GM10847 (cell line): ENCODE measurements at regions not wholly inside any gene's neighbourhood (a gene's known extent, or its start where the extent isn't known, plus 50 kb on each side); places are given as distances from the start of the nearest gene placed in this dataset.

Experiments used
- POLR2A ChIP-seq: IDR thresholded peaks from 2 replicates; pipeline ENCODE4 v1.6.1; 2011; ENCODE audit not compliant: insufficient read length; ENCODE audit errors: extremely low read depth

GRCh38 chr1:38115226-38115625, 68.6 kb upstream of the POU3F1 start:
- no peak for TF ChIP-seq POLR2A

GRCh38 chr1:38114241-38115026, 67.8 kb upstream of the POU3F1 start:
- no peak for TF ChIP-seq POLR2A

- TF ChIP-seq POLR2A = no peak
Measured at GRCh38 chr1:38113159-38113666, 66.6 kb upstream of the POU3F1 start.

GRCh38 chr1:38111589-38111988, 65.0 kb upstream of the POU3F1 start:
- TF ChIP-seq POLR2A = no peak

DNA sequence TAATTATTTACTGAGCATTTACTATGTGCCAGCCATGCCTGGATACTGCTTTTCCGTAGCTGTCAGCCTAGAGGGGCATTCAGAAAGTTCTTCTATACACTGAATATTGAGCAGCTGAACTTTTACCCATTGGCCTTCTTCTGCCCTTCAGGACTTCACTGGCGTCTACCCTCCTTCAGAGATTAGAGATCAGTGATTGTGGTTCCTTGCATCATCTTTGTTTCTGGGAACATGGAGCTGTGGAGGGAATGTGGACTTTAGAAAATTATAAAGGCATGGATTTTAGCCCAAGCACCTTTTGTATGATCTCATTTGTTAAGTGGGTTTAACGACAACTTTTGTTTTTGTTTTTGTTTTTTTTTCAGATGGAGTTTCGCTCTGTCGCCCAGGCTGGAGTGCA, 58.7 kb upstream of the POU3F1 start:
- TF ChIP-seq POLR2A = no peak

- TF ChIP-seq POLR2A = no peak
Measured at GRCh38 chr1:38102636-38103035, 56.0 kb upstream of the POU3F1 start.

DNA sequence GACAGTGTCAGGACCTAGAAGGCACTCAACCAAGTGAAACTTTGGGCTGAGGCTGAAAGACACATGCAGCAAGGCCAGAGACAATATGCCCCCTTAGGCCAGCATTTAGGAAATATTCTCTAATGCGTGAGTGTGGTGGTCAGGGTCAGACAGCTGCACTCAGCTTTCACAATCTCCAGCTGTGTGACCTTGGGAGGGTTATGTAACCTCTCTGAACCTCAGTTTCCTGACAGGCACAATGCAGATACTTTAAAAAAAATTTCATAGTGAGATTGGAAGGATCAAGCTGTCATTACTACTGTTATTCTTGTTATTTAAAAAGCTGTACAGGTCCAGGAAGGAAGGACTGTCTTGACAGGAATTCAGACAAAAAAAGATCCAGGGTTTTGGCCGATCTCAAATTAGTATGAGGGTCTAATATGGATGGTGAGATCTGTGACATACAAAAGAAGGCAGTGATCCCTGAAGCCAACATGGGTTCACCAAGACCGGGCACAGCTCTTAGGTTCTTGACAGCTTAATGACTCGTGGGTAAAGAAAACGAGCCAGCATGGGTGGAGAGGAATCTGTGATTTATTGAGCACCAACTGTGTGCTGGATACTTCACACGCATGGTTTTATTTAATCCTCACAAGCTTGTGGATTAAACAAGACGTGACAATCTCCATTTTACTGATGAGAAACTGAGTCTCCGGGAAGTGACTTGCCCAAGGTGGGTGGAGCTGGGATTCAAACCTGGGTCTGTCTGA, 54.6 kb upstream of the POU3F1 start:
- no peak for TF ChIP-seq POLR2A

DNA sequence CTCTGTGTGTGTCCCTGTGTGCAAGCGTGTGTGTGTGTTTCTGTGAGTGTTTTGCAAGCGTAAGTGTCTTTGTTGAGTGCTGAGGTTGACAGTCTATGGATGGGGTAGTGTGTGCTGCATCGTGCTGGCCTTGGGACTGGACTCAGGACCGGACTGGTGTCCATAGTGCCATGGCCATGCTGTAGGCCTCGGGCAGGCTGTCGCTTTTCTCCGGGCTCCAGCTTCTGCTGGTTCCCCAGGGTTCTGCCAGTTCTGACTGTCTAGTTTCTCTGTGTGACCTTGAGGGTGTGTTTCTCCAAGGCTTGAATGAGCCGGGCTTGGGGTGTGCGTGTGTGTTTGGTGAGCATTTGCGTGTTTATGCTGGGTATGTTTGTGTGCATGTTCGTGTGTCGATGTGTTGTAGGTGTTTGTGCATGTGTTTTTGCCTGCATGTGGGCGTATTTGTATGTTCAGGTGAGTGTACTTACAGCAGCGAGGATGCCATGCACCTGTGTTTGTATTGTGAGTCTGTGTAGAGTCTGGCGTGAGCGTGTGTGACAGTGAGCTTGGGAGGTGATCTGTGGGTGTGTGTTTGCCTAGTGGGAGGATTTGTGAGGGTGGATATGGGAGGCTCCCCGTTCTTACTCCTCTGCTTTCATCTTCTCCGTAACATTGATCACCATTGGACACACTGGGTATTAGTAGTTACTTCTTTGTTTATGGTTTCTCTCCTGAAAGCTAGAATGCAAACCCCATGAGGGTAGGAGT, 51.7 kb upstream of the POU3F1 start:
- TF ChIP-seq POLR2A = no peak

DNA sequence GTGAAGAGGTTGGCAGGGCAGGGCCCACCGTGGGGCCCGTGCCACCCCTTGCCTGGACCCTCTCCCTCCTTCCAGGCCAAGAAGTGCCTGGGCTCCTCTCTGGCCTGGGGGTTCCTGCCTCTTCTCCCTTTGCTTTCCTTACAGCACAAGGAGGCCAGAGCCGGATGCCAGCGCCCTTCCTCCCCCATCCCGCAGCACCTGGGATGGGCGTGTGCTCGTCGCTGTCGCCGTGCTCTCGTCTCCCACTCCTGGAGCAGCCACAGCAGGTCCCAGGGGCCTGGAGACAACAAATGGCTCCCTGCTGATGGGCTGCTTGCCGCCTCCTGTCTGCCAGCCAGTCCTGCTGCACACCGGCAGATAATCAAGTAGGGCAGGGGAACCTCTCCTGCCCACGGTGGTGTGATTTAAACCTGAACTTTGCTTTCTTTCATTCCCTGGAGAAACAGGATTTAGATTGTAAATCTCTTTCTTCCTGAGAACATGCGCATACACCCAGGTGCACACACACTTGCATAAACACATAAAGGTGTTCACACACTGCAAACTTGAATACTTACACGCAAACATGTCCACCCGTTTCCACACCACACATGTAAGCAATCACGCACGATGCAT, 50.8 kb upstream of the POU3F1 start:
- no peak for TF ChIP-seq POLR2A
